LHCN-M2 (cell line): ENCODE measurements at regions not wholly inside any gene's neighbourhood (a gene's known extent, or its start where the extent isn't known, plus 50 kb on each side); places are given as distances from the start of the nearest gene placed in this dataset.
"Not testable (repeated sequence)": the region's sequence is repeated elsewhere in the genome, so short reads cannot be mapped to it uniquely, and the experiment has no call there.

ENCODE experiments used
- DNase-seq: peaks from one replicate; pipeline ENCODE4 v3.0.0-alpha.2; 2012; ENCODE audit warnings: low read depth

GRCh38 chr2:20130821-20131645 lies 79.6 kb upstream of the LAPTM4A start:
- no peak for DNase-seq

DNA sequence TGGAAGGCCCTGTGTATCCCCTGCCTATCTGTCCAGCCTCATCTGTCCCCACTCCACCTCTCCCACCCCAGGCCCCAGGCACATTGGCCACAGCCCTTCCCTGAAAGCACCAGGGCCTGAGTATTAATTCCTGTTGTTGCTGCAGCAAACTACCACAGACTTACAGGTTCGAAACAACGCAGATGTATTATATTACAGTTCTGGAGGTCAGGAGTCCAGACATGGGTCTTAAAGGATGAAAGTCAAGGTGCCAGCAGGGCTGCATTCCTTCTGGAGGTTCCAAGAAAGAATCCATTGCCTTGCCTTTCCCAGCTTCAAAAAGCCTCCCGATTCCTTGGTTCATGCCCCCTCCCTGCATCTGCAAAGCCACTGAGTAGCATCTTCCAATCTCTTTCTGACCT lies 78.7 kb upstream of the LAPTM4A start:
- no peak for DNase-seq

- no peak for DNase-seq
Measured at GRCh38 chr2:20129331-20130159, 78.1 kb upstream of the LAPTM4A start.

DNA sequence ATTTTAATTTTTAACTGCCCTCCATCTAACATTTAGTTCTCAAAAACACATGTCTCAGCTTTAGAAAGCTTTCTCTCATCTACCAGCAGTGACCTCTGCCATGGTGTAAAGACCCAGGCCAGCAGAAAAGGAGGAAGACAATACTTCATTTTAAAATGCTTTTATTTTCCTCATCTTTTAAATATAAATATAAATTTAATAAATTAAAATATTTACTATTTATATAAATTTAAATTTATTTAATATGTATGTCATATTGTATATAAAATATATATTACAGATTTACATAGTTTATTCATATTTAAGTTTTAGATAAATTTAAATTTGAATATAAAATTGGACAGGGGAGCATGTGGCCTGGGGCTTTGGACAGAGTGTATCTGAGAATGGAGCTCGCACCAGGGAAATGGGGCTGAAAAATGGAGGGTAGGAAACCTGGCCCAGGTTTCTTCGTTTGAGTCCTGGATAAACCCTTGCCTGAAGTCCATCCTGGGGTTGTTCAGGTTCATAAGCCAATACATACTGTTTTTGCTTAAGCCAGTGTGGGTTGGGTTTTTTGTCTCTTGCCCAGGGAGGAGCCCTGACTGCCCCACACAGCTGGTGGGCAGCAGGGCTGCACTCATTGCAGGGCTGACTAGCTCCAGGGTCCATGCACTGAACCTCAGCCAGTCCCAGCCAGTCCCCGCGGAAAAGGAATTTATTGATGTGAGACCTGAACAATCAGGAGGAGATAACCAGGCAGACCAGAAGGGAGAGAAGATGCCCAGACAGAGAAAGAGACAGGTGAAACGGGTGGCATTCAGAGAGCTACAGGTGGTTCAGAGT lies 77.3 kb upstream of the LAPTM4A start:
- no peak for DNase-seq

DNA sequence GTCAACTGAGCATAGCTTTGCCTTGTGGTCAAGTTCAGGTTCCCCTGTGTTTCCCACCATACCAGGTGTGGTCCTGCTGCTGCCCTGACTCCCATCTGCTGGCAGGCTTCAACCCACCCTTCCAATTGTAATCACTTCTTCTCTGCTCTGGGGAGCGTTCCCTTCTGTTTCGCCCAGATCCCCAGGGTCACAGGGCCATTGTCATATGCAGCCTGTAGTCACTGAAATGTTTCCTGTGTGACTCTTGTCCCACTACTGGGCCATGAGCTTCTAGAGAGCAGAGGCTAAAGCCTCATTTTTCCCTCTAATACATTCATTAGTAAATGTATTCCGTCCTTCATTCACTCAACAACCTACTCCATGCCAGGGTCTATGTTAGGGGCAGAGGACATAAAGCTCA lies 75.0 kb upstream of the LAPTM4A start:
- DNase-seq = no peak

GRCh38 chr2:20126040-20126439 lies 74.6 kb upstream of the LAPTM4A start:
- DNase-seq = no peak

GRCh38 chr2:20125616-20126015 lies 74.2 kb upstream of the LAPTM4A start:
- no peak for DNase-seq

- peak; percentile 35 for DNase-seq
Measured at GRCh38 chr2:20125164-20125563, 73.7 kb upstream of the LAPTM4A start.

DNA sequence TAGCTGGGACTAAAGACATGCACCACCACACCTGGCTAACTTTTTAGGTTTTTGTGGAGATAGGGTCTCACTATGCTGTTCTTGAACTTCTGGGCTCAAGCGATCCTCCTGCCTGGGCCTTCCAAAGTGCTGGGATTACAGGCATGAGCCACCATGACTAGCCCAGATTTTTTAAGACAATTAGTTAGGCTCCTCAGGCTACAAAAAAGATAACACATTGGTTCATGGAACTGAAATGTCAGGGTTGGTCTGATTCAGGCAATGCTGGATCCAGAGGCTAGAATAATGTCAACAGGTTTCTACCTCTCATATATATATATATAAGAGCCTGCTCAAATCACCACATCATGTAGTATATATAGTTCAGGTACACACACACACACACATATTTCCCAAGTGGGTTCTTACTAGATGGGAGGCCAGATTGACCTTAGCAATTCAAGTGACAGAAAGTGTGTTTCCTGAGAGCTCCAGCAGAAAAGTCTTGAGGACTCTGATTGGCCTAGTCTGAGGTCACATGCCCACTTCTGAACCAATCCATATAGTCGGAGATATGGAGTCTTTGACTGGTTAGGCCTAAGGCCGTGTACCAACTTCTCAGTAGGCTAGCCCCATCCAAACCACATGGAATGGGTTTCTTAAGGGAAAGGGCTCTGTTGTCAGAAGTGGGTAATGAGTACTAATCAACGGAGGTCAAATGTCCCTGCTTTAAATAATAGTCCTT lies 72.6 kb upstream of the LAPTM4A start:
- DNase-seq = no peak

DNA sequence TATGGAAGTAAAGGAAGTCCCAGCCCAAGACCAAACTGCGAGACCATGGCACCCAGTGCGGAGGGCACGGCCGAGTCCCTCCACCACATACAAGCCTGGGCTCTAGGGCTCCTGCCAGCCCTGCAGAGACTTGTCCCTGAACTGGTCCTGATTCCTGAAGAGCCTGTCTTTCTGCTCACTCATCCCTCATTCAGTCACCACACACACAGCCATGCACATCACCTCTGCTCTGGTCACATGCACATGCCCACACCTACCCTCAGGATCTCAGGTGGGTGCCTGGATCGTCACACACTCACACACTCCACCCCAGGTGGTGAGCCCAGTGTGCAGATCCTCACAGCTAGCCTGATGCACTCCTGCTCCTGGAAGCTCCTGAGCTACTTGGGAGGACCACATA lies 71.4 kb upstream of the LAPTM4A start:
- no peak for DNase-seq

DNA sequence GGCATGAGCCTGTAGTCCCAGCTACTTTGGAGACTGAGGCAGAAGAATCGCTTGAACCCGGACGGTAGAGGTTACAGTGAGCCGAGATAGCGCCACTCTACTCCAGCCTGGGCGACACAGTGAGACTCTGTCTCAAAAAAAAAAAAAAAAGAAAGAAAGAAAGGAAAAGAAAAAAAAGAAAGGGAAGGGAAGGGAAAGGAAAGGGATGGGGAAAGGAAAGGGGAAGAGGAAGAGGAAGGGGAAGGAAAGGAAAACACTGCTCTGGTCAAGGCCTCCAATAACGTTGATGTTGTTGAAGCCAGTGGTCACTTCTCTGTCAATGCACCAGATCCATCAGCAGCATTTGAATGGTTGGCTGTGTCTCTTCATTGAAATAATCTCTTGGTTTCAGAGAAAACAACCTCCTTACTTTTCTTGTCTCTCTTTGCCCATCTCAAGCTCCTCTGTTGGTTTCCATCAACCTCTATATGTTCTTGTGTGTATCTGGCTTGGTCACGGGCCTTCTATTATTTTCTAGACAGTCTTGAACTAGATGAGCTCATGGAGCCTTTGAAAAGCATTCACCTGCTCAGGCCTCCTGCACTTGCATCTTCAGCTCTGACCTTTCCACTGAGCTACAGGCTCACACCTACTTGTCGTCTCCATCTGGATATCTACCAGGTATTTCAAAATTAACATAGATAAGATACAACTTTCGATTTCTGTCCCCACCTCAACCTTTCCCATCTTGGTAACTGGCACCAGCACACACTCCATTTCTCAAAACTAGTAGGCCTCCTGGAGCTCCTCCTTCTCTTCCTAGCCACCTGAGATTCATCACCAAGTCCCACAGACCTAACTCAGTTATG lies 69.4 kb upstream of the LAPTM4A start:
- no peak for DNase-seq

- no peak for DNase-seq
Measured at GRCh38 chr2:20118051-20118450, 66.6 kb upstream of the LAPTM4A start.

- DNase-seq = no peak
Measured at GRCh38 chr2:20115902-20116301, 64.5 kb upstream of the LAPTM4A start.

- no peak for DNase-seq
Measured at GRCh38 chr2:20115374-20115773, 63.9 kb upstream of the LAPTM4A start.

DNA sequence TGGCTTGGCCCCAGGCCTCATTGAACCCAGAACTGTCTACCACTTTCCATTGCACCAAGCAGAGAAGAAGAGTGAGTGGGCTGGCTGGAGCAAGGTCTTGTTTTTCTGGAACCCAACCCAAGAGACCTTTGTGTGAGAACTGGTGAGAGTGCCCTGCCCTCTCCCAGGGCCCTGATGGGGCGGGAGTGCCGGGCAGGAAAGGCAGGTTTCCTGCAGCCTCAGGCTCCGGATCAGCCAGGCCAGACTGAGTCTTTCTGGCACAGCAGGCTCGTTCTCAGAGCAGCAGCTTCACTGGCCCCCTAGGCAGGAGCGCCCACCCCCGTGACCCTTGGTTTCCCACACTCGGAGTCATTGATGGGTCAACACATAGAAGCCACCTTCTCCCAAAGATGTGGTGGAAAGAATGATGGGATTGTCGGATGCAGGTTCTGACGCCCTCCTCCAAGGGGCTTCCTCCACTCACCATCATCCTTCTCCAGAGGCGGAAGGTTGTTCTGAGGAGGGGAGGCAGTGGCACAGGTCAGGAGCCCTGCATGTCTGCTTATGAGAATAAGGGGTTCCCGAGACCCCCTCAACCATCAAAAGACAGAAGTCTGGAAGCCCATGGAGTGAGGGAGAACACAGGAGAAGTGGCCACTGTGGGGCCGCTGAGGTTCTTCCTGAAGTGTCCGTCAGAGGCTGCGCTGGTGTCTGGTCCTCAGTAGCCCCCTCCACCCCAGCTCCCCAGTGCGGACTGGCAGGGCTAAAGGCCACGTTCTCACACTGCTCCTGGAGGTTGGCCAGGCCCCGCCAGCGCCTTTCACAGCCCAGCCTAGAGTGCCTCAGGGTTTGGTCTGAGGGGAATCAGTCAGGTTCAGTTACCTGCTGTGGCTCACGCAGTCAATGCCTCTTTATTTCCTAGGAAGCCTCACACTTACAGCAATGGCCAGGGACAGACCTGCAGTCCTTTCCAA lies 62.8 kb upstream of the LAPTM4A start:
- no peak for DNase-seq

- no peak for DNase-seq
Measured at GRCh38 chr2:20113004-20113796, 61.8 kb upstream of the LAPTM4A start.

- DNase-seq = not testable (repeated sequence)
Measured at GRCh38 chr2:20112361-20112760, 60.9 kb upstream of the LAPTM4A start.
